ENCODE measurements at regions not wholly inside any gene's neighbourhood (a gene's known extent, or its start where the extent isn't known, plus 50 kb on each side); places are given as distances from the start of the nearest gene placed in this dataset.

GRCh38 chr6:126792340-126793085 lies 326.0 kb upstream of the RSPO3 start:
- Mint-ChIP-seq H3K4me1 (ENCODE audit: unreplicated experiment) (peaks cover 9% of the 10 kb centered on the region), H3K4me3 (ENCODE audit: unreplicated experiment) (no peak overlapping the region), H3K27ac (ENCODE audit: unreplicated experiment) (no peak overlapping the region), H3K9me3 (ENCODE audit: unreplicated experiment) (no peaks in the 10 kb centered on the region), H3K27me3 (ENCODE audit: unreplicated experiment) (no peaks in the 10 kb centered on the region), H3K36me3 (ENCODE audit: unreplicated experiment) (no peaks in the 10 kb centered on the region)
- TF ChIP-seq CTCF (IDR thresholded peaks at IDR 0.05), result no peak
- no peak for DNase-seq (ENCODE audit: extremely low spot score, unreplicated experiment)

GRCh38 chr6:126795161-126795560 lies 323.3 kb upstream of the RSPO3 start:
- DNase-seq (ENCODE audit: extremely low spot score, unreplicated experiment), result no peak
- no peak overlapping the region for H3K4me3 Mint-ChIP-seq (ENCODE audit: unreplicated experiment)
- no peak for TF ChIP-seq CTCF (IDR thresholded peaks at IDR 0.05)
- no peak overlapping the region for H3K27ac Mint-ChIP-seq (ENCODE audit: unreplicated experiment)
- H3K36me3 Mint-ChIP-seq (ENCODE audit: unreplicated experiment), result no peaks in the 10 kb centered on the region
- peaks cover 12% of the 10 kb centered on the region for H3K27me3 Mint-ChIP-seq (ENCODE audit: unreplicated experiment)
- H3K4me1 Mint-ChIP-seq (ENCODE audit: unreplicated experiment), result peaks cover 9% of the 10 kb centered on the region
- no peaks in the 10 kb centered on the region for H3K9me3 Mint-ChIP-seq (ENCODE audit: unreplicated experiment)

GRCh38 chr6:126797981-126798380 lies 320.5 kb upstream of the RSPO3 start:
- no peak for TF ChIP-seq CTCF (IDR thresholded peaks at IDR 0.05)
- no peak overlapping the region for H3K4me3 Mint-ChIP-seq (ENCODE audit: unreplicated experiment)
- no peaks in the 10 kb centered on the region for H3K9me3 Mint-ChIP-seq (ENCODE audit: unreplicated experiment)
- no peak for DNase-seq (ENCODE audit: extremely low spot score, unreplicated experiment)
- no peak overlapping the region for H3K27ac Mint-ChIP-seq (ENCODE audit: unreplicated experiment)
- H3K27me3 Mint-ChIP-seq (ENCODE audit: unreplicated experiment), result peaks cover 19% of the 10 kb centered on the region
- H3K4me1 Mint-ChIP-seq (ENCODE audit: unreplicated experiment), result no peaks in the 10 kb centered on the region
- no peaks in the 10 kb centered on the region for H3K36me3 Mint-ChIP-seq (ENCODE audit: unreplicated experiment)

GRCh38 chr6:126803769-126804168 lies 314.7 kb upstream of the RSPO3 start:
- no peak for DNase-seq (ENCODE audit: extremely low spot score, unreplicated experiment)
- H3K4me1 Mint-ChIP-seq (ENCODE audit: unreplicated experiment), result peaks cover 22% of the 10 kb centered on the region
- peaks cover 31% of the 10 kb centered on the region for H3K27me3 Mint-ChIP-seq (ENCODE audit: unreplicated experiment)
- H3K4me3 Mint-ChIP-seq (ENCODE audit: unreplicated experiment), result no peak overlapping the region
- H3K27ac Mint-ChIP-seq (ENCODE audit: unreplicated experiment), result no peak overlapping the region
- H3K9me3 Mint-ChIP-seq (ENCODE audit: unreplicated experiment), result no peaks in the 10 kb centered on the region
- H3K36me3 Mint-ChIP-seq (ENCODE audit: unreplicated experiment), result no peaks in the 10 kb centered on the region
- no peak for TF ChIP-seq CTCF (IDR thresholded peaks at IDR 0.05)

- peaks cover 25% of the 10 kb centered on the region for H3K27me3 Mint-ChIP-seq (ENCODE audit: unreplicated experiment)
- H3K4me3 Mint-ChIP-seq (ENCODE audit: unreplicated experiment), result no peak overlapping the region
- TF ChIP-seq CTCF (IDR thresholded peaks at IDR 0.05), result peak; percentile 81
- no peaks in the 10 kb centered on the region for H3K9me3 Mint-ChIP-seq (ENCODE audit: unreplicated experiment)
- H3K4me1 Mint-ChIP-seq (ENCODE audit: unreplicated experiment), result peaks cover 22% of the 10 kb centered on the region
- H3K36me3 Mint-ChIP-seq (ENCODE audit: unreplicated experiment), result no peaks in the 10 kb centered on the region
- no peak for DNase-seq (ENCODE audit: extremely low spot score, unreplicated experiment)
- H3K27ac Mint-ChIP-seq (ENCODE audit: unreplicated experiment), result no peak overlapping the region
Observed at GRCh38 chr6:126804332-126805064, 314.0 kb upstream of the RSPO3 start.

Data from osteocyte (in vitro differentiated cells).